GM18505 (cell line): ENCODE measurements at regions not wholly inside any gene's neighbourhood (a gene's known extent, or its start where the extent isn't known, plus 50 kb on each side); places are given as distances from the start of the nearest gene placed in this dataset.
"Not testable (repeated sequence)": the region's sequence is repeated elsewhere in the genome, so short reads cannot be mapped to it uniquely, and the experiment has no call there.

Experiments used
- ATAC-seq: cut with Tn5 transposase; IDR thresholded peaks from one replicate; pipeline ENCODE4 v1.9.1; 2021; ENCODE audit not compliant: unreplicated experiment
- POLR2A ChIP-seq: IDR thresholded peaks from 4 replicates; pipeline ENCODE4 v1.6.1; 2011; ENCODE audit warnings: borderline replicate concordance; ENCODE audit not compliant: insufficient read depth, insufficient read length; ENCODE audit errors: extremely low read depth

DNA sequence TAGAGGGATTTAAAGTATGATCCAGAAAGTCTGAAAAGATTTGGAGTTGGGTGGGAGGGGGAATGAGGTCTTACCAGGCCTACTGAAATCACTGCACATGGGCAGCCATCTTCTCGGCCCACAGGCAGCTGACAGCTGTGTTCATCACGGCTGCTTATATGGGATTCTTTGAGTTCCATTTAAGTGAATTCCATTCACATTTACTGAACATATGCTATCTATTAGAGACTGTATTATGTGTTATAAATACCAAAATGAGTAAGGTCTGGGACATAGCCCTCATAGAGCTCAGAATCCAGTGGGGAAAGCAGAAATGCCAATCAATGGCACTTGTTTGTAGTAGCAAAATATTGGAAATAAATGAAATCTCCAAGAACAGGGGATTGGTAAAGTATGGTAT, 91.1 kb downstream of the TRIM42 start:
- no peak for TF ChIP-seq POLR2A
- no peak for ATAC-seq

DNA sequence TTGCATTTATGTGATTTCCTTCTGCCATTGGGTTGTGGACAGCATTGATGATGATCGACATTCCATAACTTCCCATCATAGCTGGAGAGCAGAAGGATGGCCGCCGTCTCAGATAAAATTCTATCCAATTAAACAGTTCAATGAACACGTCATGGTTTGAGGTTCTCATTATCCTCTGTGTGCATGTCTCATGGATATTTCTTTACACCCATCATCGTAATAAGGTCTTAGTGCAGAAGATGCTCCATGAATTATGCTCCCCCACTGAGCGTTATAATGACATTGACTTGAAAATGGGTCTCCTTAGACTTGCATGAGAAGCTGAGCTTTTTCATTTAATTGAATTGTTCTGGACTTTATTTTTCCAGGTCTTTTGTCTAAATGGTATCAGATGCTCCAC, 92.1 kb downstream of the TRIM42 start:
- no peak for TF ChIP-seq POLR2A
- ATAC-seq = no peak

- ATAC-seq = no peak
- TF ChIP-seq POLR2A = no peak
These were observed 93.3 kb downstream of the TRIM42 start for GRCh38 chr3:140770977-140771667.

- ATAC-seq = no peak
- TF ChIP-seq POLR2A = no peak
These were observed 99.9 kb downstream of the TRIM42 start for GRCh38 chr3:140777631-140778233.

- ATAC-seq = no peak
These were observed 113.5 kb downstream of the TRIM42 start for GRCh38 chr3:140791368-140791767.

GRCh38 chr3:140794507-140794906, 116.6 kb downstream of the TRIM42 start:
- ATAC-seq = no peak

More at GRCh38 chr3:140791368-140791767, 113.5 kb downstream of the TRIM42 start:
- TF ChIP-seq POLR2A = no peak

GRCh38 chr3:140802898-140803297, 125.0 kb downstream of the TRIM42 start:
- ATAC-seq = not testable (repeated sequence)

More at GRCh38 chr3:140794507-140794906, 116.6 kb downstream of the TRIM42 start:
- TF ChIP-seq POLR2A = no peak

GRCh38 chr3:140809316-140809715, 131.5 kb downstream of the TRIM42 start:
- ATAC-seq = no peak
- TF ChIP-seq POLR2A = no peak

DNA sequence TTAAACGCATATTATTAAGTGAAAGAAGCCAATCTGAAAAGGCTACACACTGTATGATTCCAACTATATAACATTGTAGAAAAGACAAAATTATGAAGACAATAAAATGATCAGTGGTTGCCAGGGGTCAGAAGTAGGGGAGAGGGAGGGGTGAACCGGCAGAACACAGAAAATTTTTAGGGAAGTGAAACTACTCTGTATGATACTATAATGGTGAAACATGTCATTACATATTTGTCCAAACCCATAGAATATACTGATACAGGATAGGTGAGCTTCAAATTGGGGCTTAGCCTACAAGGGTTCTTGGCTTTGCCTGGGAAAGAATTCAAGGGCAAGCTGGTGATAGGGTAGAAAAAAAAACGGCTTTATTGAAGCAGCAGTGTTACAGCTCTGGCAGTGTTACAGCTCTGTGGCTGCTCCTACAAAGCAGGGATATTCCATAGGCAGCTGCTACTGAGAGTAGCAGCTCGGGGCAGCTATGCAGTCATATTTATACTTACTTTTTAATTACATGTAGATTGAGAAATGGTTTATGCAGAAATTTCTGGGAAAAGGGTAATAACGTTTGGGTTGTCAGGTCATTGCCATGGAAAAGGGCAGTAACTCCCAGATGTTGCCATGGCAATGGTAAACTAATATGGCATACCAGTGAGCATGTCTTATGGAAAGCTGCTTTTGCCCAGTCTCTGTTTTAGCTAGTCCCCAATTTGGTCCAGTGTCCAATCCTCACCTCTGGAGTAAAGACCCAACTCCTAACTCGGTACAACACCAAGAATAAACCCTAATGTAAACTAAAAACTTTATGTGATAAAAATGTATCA, 125.1 kb upstream of the SLC25A36 start:
- peak; percentile 97 for ATAC-seq
- TF ChIP-seq POLR2A = no peak

GRCh38 chr3:140821493-140821892, 120.1 kb upstream of the SLC25A36 start:
- ATAC-seq = no peak
- no peak for TF ChIP-seq POLR2A

DNA sequence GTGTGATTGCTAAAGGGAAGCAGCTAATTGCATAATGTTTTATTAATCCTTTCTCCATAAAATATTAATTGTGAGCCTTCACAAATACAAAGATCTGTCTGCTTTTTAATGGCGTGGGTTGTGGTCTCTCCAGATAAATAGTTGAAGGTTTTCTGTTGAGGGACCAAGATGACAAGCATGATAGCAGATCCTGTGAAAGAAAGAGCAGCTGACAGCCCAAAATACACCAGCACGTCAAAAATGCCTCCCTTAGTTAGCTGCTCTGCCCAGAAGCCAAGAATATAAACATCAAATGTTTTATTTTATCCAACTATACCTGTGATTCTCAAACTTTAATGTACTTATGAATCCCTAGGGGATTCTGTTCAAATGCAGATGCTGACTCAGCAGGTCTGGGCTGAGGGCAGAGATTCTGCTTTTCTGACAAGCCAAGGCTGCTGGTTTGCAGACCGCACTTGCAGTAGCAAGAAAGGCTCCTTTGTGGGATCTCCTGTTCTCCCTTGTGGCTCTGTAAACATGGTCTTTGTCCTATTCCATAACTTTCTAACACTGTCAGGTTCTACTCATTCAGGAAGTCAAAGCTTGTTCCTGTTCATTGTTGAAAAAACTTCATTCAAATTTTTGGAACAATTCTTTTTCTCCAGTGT, 119.1 kb upstream of the SLC25A36 start:
- no peak for TF ChIP-seq POLR2A
- ATAC-seq = no peak

DNA sequence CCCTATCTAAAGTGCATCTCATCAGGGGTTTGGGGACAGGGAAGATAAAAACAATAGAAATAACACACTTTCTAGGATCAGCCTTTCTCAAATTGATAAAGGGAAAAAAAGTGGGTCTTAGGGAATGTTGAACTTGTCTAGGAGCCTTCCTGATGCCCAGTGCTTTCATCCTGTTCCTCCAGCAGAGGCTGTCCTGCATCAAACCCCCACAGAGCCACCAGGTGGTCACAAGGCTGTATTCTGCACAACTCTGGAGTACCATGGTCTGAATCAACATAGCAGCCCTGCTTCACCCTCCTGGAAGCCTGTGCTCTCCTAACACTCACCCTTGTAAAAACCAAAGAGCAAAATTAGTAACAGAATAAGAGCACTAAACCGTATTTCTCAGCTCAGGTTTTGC, 118.5 kb upstream of the SLC25A36 start:
- ATAC-seq = no peak
- TF ChIP-seq POLR2A = no peak

DNA sequence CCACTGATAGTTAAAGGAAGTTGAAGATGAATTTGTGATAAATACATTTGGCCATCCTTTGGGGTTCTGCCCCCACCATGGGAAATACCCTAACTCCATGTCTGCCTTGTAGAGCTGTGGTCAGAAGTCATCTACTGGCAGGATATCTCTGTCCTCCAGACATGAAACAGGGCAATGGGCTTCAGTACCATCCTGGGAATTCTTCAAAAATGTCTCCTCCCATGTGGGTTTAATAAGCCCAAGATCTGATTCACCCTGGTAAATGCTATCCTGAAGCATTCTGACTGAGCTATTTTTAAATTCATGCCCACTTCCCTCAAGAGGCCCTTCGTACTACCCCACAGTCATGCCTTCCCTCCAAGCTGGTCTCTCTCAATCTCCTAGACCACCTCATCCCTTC, 113.7 kb upstream of the SLC25A36 start:
- no peak for TF ChIP-seq POLR2A
- no peak for ATAC-seq
